NCI-H1694 (cell line): ENCODE measurements at regions not wholly inside any gene's neighbourhood (a gene's known extent, or its start where the extent isn't known, plus 50 kb on each side); places are given as distances from the start of the nearest gene placed in this dataset.

Experiments used
- DNase-seq: peaks from one replicate; lab custom pipeline; 2025; lab: John Stamatoyannopoulos, UW

GRCh38 chr2:236797411-236797810 lies 227.8 kb downstream of the ACKR3 start:
- DNase-seq = no peak

- DNase-seq = no peak
Observed at GRCh38 chr2:236798491-236798890, 228.9 kb downstream of the ACKR3 start.

GRCh38 chr2:236799391-236800026 lies 229.9 kb downstream of the ACKR3 start:
- DNase-seq = no peak

- no peak for DNase-seq
Observed at GRCh38 chr2:236802862-236803261, 233.2 kb downstream of the ACKR3 start.

- DNase-seq = no peak
Observed at GRCh38 chr2:236803621-236804020, 234.0 kb downstream of the ACKR3 start.

- DNase-seq = peak; percentile 36
Observed at GRCh38 chr2:236805800-236806531, 236.3 kb downstream of the ACKR3 start.

GRCh38 chr2:236809716-236810115 lies 240.1 kb downstream of the ACKR3 start:
- DNase-seq = no peak

- DNase-seq = no peak
Observed at GRCh38 chr2:236811062-236811656, 241.5 kb downstream of the ACKR3 start.

- no peak for DNase-seq
Observed at GRCh38 chr2:236813766-236814165, 244.1 kb downstream of the ACKR3 start.

- no peak for DNase-seq
Observed at GRCh38 chr2:236814593-236814992, 245.0 kb downstream of the ACKR3 start.

GRCh38 chr2:236815746-236816145 lies 246.1 kb downstream of the ACKR3 start:
- no peak for DNase-seq

GRCh38 chr2:236816197-236817170 lies 246.9 kb downstream of the ACKR3 start:
- DNase-seq = no peak

GRCh38 chr2:236818281-236819045 lies 248.8 kb downstream of the ACKR3 start:
- no peak for DNase-seq

- no peak for DNase-seq
Observed at GRCh38 chr2:236819275-236820002, 249.8 kb downstream of the ACKR3 start.

GRCh38 chr2:236820763-236821344 lies 251.2 kb downstream of the ACKR3 start:
- DNase-seq = no peak

GRCh38 chr2:236823041-236823629 lies 253.5 kb downstream of the ACKR3 start:
- no peak for DNase-seq

GRCh38 chr2:236823963-236824362 lies 254.3 kb downstream of the ACKR3 start:
- no peak for DNase-seq

GRCh38 chr2:236824836-236825235 lies 255.2 kb downstream of the ACKR3 start:
- no peak for DNase-seq

- no peak for DNase-seq
Observed at GRCh38 chr2:236825989-236826510, 256.4 kb downstream of the ACKR3 start.
